Spleen (tissue), 7 donors: ENCODE measurements at regions not wholly inside any gene's neighbourhood (a gene's known extent, or its start where the extent isn't known, plus 50 kb on each side); places are given as distances from the start of the nearest gene placed in this dataset.

Source experiments
- CTCF ChIP-seq, 11 experiments: fragments of 200-600 bp in 7 of 11; fragments of 450-650 bp in 4 of 11; sonication (generic) in 4 of 11; IDR thresholded peaks in 8 of 11; conservative IDR thresholded peaks in 3 of 11; 1 replicate in 7 of 11; 2 replicates in 4 of 11; pipeline versions ENCODE4 v1.4.0 to v1.8.0; 2016 to 2021; ENCODE audit warnings: antibody characterized with exemption in 11 of 11, inconsistent platforms in 4 of 11, mild to moderate bottlenecking in 1 of 11
- POLR2A ChIP-seq, 3 donors: fragments of 450-650 bp; IDR thresholded peaks; one replicate each; pipeline ENCODE4 v1.5.1; 2017; ENCODE audit warnings: antibody characterized with exemption in 3 of 3, mild to moderate bottlenecking in 1 of 3
- POLR2AphosphoS5 ChIP-seq, 3 donors: sonication (generic); formaldehyde crosslinking; IDR thresholded peaks; one replicate each; pipeline ENCODE4 v1.5.1; 2017; ENCODE audit warnings: antibody characterized with exemption in 3 of 3
- donor health status: DM: no; HTN: no; CAD: no; lungs with moderate emphysema.
- donor health status: DM: no; HTN: no; CAD: no.
- donor health status: DM: no; HTN: no; CAD: no.

DNA sequence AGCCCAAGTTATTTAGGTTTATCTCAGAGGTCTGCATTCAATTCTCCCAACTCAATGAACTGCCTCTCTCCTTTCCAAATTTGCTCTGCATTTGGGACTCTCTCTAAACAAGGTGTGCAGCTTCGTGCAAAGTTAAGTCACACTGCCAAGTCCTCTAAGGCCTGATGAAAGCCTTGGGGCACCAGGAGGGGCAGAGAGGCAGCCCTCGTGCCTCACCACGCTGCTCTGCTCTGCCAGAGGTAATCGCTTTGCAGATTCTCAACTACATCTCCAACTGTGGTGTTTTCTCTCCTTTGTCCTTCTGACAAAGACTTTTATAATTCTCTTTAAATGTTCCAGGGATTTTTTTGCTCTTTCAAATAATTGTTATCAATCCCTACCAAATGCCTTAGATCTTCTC lies 283.0 kb downstream of the MEIS1 start:
- no peak for TF ChIP-seq POLR2AphosphoS5 (IDR thresholded peaks at IDR 0.05)
- TF ChIP-seq CTCF (IDR thresholded peaks at IDR 0.05 in 8 of 11, conservative IDR thresholded peaks at IDR 0.05 in 3 of 11): no peak
- no peak for TF ChIP-seq POLR2A (IDR thresholded peaks at IDR 0.05)
